ENCODE measurements at regions not wholly inside any gene's neighbourhood (a gene's known extent, or its start where the extent isn't known, plus 50 kb on each side); places are given as distances from the start of the nearest gene placed in this dataset.

DNA sequence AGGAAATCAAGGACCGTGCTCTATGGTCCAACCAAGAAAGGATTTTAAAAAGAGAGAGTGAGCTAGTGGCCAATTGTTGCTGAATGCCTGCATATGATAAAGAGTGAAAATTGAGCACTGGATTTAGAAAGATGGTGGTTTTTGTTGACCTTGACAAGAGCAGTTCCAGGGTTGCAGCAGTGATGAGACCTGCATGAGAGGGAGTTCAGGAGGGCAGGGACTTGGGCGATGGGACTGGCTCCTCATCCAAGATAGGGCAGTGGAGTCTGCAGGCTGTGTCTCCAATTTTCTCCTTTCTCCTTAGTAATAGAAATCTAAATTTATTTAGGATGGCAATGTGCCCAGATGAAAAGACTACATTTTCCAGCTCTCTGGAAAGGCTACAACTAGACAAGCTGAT, 94.0 kb upstream of the B3GAT1 start:
- intact Hi-C loops (cut with DNase I), result no loop called here
- H3K27me3 ChIP-seq, result peaks cover 0 to 32% (median 0%) of the 10 kb centered on the region in 4 donors
- TF ChIP-seq EP300 (IDR thresholded peaks at IDR 0.05), result no peak
- TF ChIP-seq POLR2AphosphoS5 (IDR thresholded peaks at IDR 0.05), result no peak
- TF ChIP-seq CTCF (IDR thresholded peaks at IDR 0.05), result no peak
- no peak for TF ChIP-seq POLR2A (IDR thresholded peaks at IDR 0.05; ENCODE audit: low read depth)
- WGBS, result 60% methylated on average over 2 of the region's 2 CpGs
- H3K4me1 ChIP-seq, result no peaks in the 10 kb centered on the region
- H3K36me3 ChIP-seq, result no peaks in the 10 kb centered on the region
- H3K9me3 ChIP-seq, result no peaks in the 10 kb centered on the region
- no peak for DNase-seq (ENCODE audit: extremely low spot score)
- H3K4me3 ChIP-seq, result no peak overlapping the region
- H3K27ac ChIP-seq (replicated peaks in 1 of 4), result no peak overlapping the region

DNA sequence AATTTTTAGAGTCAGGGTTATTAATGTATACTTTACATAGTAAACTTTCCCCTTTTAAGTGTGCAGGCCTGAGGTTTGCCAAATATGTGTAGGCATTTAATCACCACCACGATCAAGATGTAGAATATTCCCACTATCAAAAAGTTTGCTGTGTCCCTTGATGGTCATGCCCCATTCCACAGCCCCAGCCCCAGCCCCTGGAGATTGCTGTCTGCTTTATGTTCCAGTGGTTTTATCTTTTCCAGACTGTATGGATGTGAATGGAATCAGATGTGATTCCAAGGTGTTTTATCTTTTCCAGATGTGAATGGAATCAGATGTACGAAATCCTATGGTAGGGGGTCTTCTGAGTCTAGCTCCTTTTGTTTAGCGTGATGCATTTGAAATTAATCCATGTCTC, 93.1 kb upstream of the B3GAT1 start:
- WGBS, result 59% methylated on average over 3 of the region's 3 CpGs
- intact Hi-C loops (cut with DNase I), result no loop called here
- H3K9me3 ChIP-seq, result no peaks in the 10 kb centered on the region
- no peak for DNase-seq (ENCODE audit: extremely low spot score)
- no peaks in the 10 kb centered on the region for H3K36me3 ChIP-seq
- no peak overlapping the region for H3K4me3 ChIP-seq
- TF ChIP-seq CTCF (IDR thresholded peaks at IDR 0.05) (no peak), POLR2A (IDR thresholded peaks at IDR 0.05; ENCODE audit: low read depth) (no peak), EP300 (IDR thresholded peaks at IDR 0.05) (no peak), POLR2AphosphoS5 (IDR thresholded peaks at IDR 0.05) (no peak)
- no peak overlapping the region for H3K27ac ChIP-seq (replicated peaks in 1 of 4)
- H3K4me1 ChIP-seq, result no peaks in the 10 kb centered on the region
- H3K27me3 ChIP-seq, result peaks cover 0 to 29% (median 0%) of the 10 kb centered on the region in 4 donors

- no peak for DNase-seq (ENCODE audit: extremely low spot score)
- 64% methylated on average over 16 of the region's 16 CpGs for WGBS
- H3K4me3 ChIP-seq, result no peak overlapping the region
- H3K9me3 ChIP-seq, result no peaks in the 10 kb centered on the region
- H3K27me3 ChIP-seq, result peaks cover 0 to 34% (median 0%) of the 10 kb centered on the region in 4 donors
- H3K4me1 ChIP-seq, result no peaks in the 10 kb centered on the region
- H3K27ac ChIP-seq (replicated peaks in 1 of 4), result no peak overlapping the region
- TF ChIP-seq POLR2AphosphoS5 (IDR thresholded peaks at IDR 0.05), result no peak
- no peak for TF ChIP-seq POLR2A (IDR thresholded peaks at IDR 0.05; ENCODE audit: low read depth)
- TF ChIP-seq CTCF (IDR thresholded peaks at IDR 0.05), result no peak
- no peak for TF ChIP-seq EP300 (IDR thresholded peaks at IDR 0.05)
- intact Hi-C loops (cut with DNase I), result no loop called here
- no peaks in the 10 kb centered on the region for H3K36me3 ChIP-seq
These were observed 92.3 kb upstream of the B3GAT1 start for GRCh38 chr11:134504146-134504905.

- H3K4me3 ChIP-seq, result no peak overlapping the region
- intact Hi-C loops (cut with DNase I), result no loop called here
- DNase-seq (ENCODE audit: extremely low spot score), result no peak
- no peak overlapping the region for H3K27ac ChIP-seq (replicated peaks in 1 of 4)
- peaks cover 0 to 34% (median 0%) of the 10 kb centered on the region in 4 donors for H3K27me3 ChIP-seq
- H3K9me3 ChIP-seq, result no peaks in the 10 kb centered on the region
- no peak for TF ChIP-seq POLR2A (IDR thresholded peaks at IDR 0.05; ENCODE audit: low read depth)
- TF ChIP-seq CTCF (IDR thresholded peaks at IDR 0.05), result no peak
- no peak for TF ChIP-seq POLR2AphosphoS5 (IDR thresholded peaks at IDR 0.05)
- no peak for TF ChIP-seq EP300 (IDR thresholded peaks at IDR 0.05)
- WGBS, result 91% methylated on average over 16 of the region's 16 CpGs
- H3K4me1 ChIP-seq, result peaks cover 0 to under 1% (median 0%) of the 10 kb centered on the region in 4 donors
- no peaks in the 10 kb centered on the region for H3K36me3 ChIP-seq
These were observed 91.6 kb upstream of the B3GAT1 start for GRCh38 chr11:134503596-134503995.

All from esophagus muscularis mucosa (tissue), 4 donors.